22Rv1 (cell line): ENCODE measurements at regions not wholly inside any gene's neighbourhood (a gene's known extent, or its start where the extent isn't known, plus 50 kb on each side); places are given as distances from the start of the nearest gene placed in this dataset.

Experiments used
- CTCF ChIP-seq: fragments of 450-650 bp; IDR thresholded peaks from 2 replicates; pipeline ENCODE4 v1.5.1; 2017; ENCODE audit warnings: mild to moderate bottlenecking
- ZFX ChIP-seq: fragments of 450-650 bp; IDR thresholded peaks from 2 replicates; pipeline ENCODE4 v1.6.1; 2017; ENCODE audit warnings: antibody characterized with exemption, borderline replicate concordance

DNA sequence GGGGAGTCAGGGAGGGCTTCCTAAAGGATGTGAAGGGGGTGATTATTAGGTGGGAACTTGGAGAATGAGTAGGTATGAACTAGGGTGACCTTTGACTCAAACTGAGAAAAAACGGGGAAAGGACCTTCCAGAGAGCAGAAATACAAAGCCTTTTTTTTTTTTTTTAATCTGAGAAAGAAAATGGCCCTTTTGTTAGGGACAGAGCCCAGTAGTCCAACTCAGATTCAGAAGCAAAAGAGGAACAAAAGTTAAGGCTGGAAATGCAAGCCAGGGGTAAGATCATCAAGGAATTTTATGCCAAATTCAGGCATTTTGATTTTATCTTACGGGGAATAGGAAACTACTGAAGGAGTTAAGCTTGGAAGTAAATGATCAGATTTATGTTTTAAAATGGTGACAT lies 96.0 kb upstream of the SMYD2 start:
- TF ChIP-seq CTCF, result no peak
- no peak for TF ChIP-seq ZFX
